GM12874 (cell line): ENCODE measurements at regions not wholly inside any gene's neighbourhood (a gene's known extent, or its start where the extent isn't known, plus 50 kb on each side); places are given as distances from the start of the nearest gene placed in this dataset.

Source experiments
- CTCF ChIP-seq: IDR thresholded peaks from 2 replicates; pipeline ENCODE4 v1.5.1; 2011; ENCODE audit warnings: low read depth, mild to moderate bottlenecking, control low read depth, low read length, moderate library complexity; ENCODE audit not compliant: insufficient read depth

GRCh38 chr2:121830809-121831208 lies 75.4 kb downstream of the TSN start:
- TF ChIP-seq CTCF = no peak

GRCh38 chr2:121831841-121832240 lies 76.4 kb downstream of the TSN start:
- no peak for TF ChIP-seq CTCF

- TF ChIP-seq CTCF = no peak
These were observed 77.2 kb downstream of the TSN start for GRCh38 chr2:121832412-121833357.

- no peak for TF ChIP-seq CTCF
These were observed 77.9 kb downstream of the TSN start for GRCh38 chr2:121833358-121833723.

- no peak for TF ChIP-seq CTCF
These were observed 81.2 kb downstream of the TSN start for GRCh38 chr2:121836611-121837010.

GRCh38 chr2:121837591-121837990 lies 82.1 kb downstream of the TSN start:
- TF ChIP-seq CTCF = no peak

GRCh38 chr2:121838551-121838950 lies 83.1 kb downstream of the TSN start:
- no peak for TF ChIP-seq CTCF
